IPS-NIHi7 (cell line): ENCODE measurements at regions not wholly inside any gene's neighbourhood (a gene's known extent, or its start where the extent isn't known, plus 50 kb on each side); places are given as distances from the start of the nearest gene placed in this dataset.

ENCODE experiments used
- DNase-seq: peaks from one replicate; pipeline ENCODE4 v3.0.0; 2012; ENCODE audit warnings: mixed read lengths; ENCODE audit errors: extremely low spot score

- no peak for DNase-seq
Observed at GRCh38 chr2:234603619-234604018, 106.7 kb upstream of the ARL4C start.

GRCh38 chr2:234601213-234601612, 104.3 kb upstream of the ARL4C start:
- DNase-seq, result no peak

GRCh38 chr2:234597576-234597861, 100.6 kb upstream of the ARL4C start:
- no peak for DNase-seq

- DNase-seq, result no peak
Observed at GRCh38 chr2:234596696-234597575, 100.1 kb upstream of the ARL4C start.

- no peak for DNase-seq
Observed at GRCh38 chr2:234595829-234596228, 98.9 kb upstream of the ARL4C start.

GRCh38 chr2:234594715-234595114, 97.8 kb upstream of the ARL4C start:
- no peak for DNase-seq

GRCh38 chr2:234593636-234594035, 96.8 kb upstream of the ARL4C start:
- no peak for DNase-seq

- DNase-seq, result no peak
Observed at GRCh38 chr2:234592541-234592940, 95.7 kb upstream of the ARL4C start.

GRCh38 chr2:234590076-234590475, 93.2 kb upstream of the ARL4C start:
- DNase-seq, result no peak

GRCh38 chr2:234588054-234588430, 91.2 kb upstream of the ARL4C start:
- DNase-seq, result no peak

GRCh38 chr2:234587341-234588053, 90.6 kb upstream of the ARL4C start:
- DNase-seq, result no peak

GRCh38 chr2:234583331-234583730, 86.5 kb upstream of the ARL4C start:
- DNase-seq, result no peak

GRCh38 chr2:234580686-234581085, 83.8 kb upstream of the ARL4C start:
- no peak for DNase-seq

- DNase-seq, result no peak
Observed at GRCh38 chr2:234579231-234579962, 82.5 kb upstream of the ARL4C start.

- DNase-seq, result no peak
Observed at GRCh38 chr2:234578389-234578788, 81.5 kb upstream of the ARL4C start.

GRCh38 chr2:234577191-234577590, 80.3 kb upstream of the ARL4C start:
- no peak for DNase-seq

- no peak for DNase-seq
Observed at GRCh38 chr2:234571620-234572407, 74.9 kb upstream of the ARL4C start.

GRCh38 chr2:234570476-234570875, 73.6 kb upstream of the ARL4C start:
- no peak for DNase-seq

GRCh38 chr2:234569776-234570430, 73.0 kb upstream of the ARL4C start:
- no peak for DNase-seq

- no peak for DNase-seq
Observed at GRCh38 chr2:234566622-234567021, 69.7 kb upstream of the ARL4C start.

- no peak for DNase-seq
Observed at GRCh38 chr2:234565842-234566619, 69.2 kb upstream of the ARL4C start.
